Glutamatergic neuron (in vitro differentiated cells): ENCODE measurements at regions not wholly inside any gene's neighbourhood (a gene's known extent, or its start where the extent isn't known, plus 50 kb on each side); places are given as distances from the start of the nearest gene placed in this dataset.

Source experiments
- DNase-seq: peaks from one replicate; pipeline ENCODE4 v3.0.0; 2022
- H3K27ac Mint-ChIP-seq: one replicate; pipeline ENCODE4 v1.8.0; 2020; ENCODE audit warnings: mild to moderate bottlenecking, mixed read lengths, inconsistent platforms; ENCODE audit not compliant: unreplicated experiment
- H3K27me3 Mint-ChIP-seq: one replicate; pipeline ENCODE4 v1.8.0; 2020; ENCODE audit warnings: mild to moderate bottlenecking, moderate library complexity, mixed read lengths, inconsistent platforms; ENCODE audit not compliant: unreplicated experiment
- H3K36me3 Mint-ChIP-seq: one replicate; pipeline ENCODE4 v1.8.0; 2020; ENCODE audit warnings: mild to moderate bottlenecking, mixed read lengths, inconsistent platforms; ENCODE audit not compliant: unreplicated experiment
- H3K4me1 Mint-ChIP-seq: one replicate; pipeline ENCODE4 v1.8.0; 2020; ENCODE audit warnings: mild to moderate bottlenecking, low read depth, mixed read lengths, inconsistent platforms; ENCODE audit not compliant: unreplicated experiment
- H3K4me3 Mint-ChIP-seq: one replicate; pipeline ENCODE4 v1.8.0; 2020; ENCODE audit warnings: mild to moderate bottlenecking, mixed read lengths, inconsistent platforms; ENCODE audit not compliant: unreplicated experiment
- H3K9me3 Mint-ChIP-seq: one replicate; pipeline ENCODE4 v1.8.0; 2020; ENCODE audit warnings: mild to moderate bottlenecking, moderate library complexity, mixed read lengths, inconsistent platforms; ENCODE audit not compliant: unreplicated experiment
- CTCF ChIP-seq: fragments of 200-600 bp; sonication (generic); IDR thresholded peaks from one replicate; pipeline ENCODE4 v1.5.0; 2021; ENCODE audit not compliant: partially characterized antibody, unreplicated experiment

- TF ChIP-seq CTCF = no peak
- Mint-ChIP-seq H3K4me1 (peaks cover 25% of the 10 kb centered on the region), H3K9me3 (peaks cover 5% of the 10 kb centered on the region), H3K36me3 (no peaks in the 10 kb centered on the region), H3K4me3 (no peak overlapping the region), H3K27ac (no peak overlapping the region), H3K27me3 (no peaks in the 10 kb centered on the region)
- no peak for DNase-seq
These were observed 293.6 kb upstream of the FLRT2 start for GRCh38 chr14:85236296-85236695.

GRCh38 chr14:85239791-85240190 lies 290.2 kb upstream of the FLRT2 start:
- Mint-ChIP-seq H3K27ac (peak overlapping the region; percentile 87), H3K9me3 (peaks cover 3% of the 10 kb centered on the region), H3K4me3 (no peak overlapping the region), H3K36me3 (no peaks in the 10 kb centered on the region), H3K27me3 (no peaks in the 10 kb centered on the region), H3K4me1 (peaks cover 40% of the 10 kb centered on the region)
- no peak for DNase-seq
- no peak for TF ChIP-seq CTCF

GRCh38 chr14:85241022-85241855 lies 288.7 kb upstream of the FLRT2 start:
- no peak overlapping the region for H3K4me3 Mint-ChIP-seq
- no peak for TF ChIP-seq CTCF
- peaks cover 2% of the 10 kb centered on the region for H3K27me3 Mint-ChIP-seq
- no peak for DNase-seq
- H3K36me3 Mint-ChIP-seq = no peaks in the 10 kb centered on the region
- peaks cover 3% of the 10 kb centered on the region for H3K9me3 Mint-ChIP-seq
- H3K4me1 Mint-ChIP-seq = peaks cover 49% of the 10 kb centered on the region
- peak overlapping the region; percentile 75 for H3K27ac Mint-ChIP-seq

- Mint-ChIP-seq H3K27me3 (peaks cover 8% of the 10 kb centered on the region), H3K27ac (no peak overlapping the region), H3K4me3 (no peak overlapping the region), H3K9me3 (peaks cover 13% of the 10 kb centered on the region), H3K4me1 (peaks cover 57% of the 10 kb centered on the region), H3K36me3 (no peaks in the 10 kb centered on the region)
- DNase-seq = no peak
- no peak for TF ChIP-seq CTCF
These were observed 287.3 kb upstream of the FLRT2 start for GRCh38 chr14:85242666-85243065.

- no peak for DNase-seq
- Mint-ChIP-seq H3K27me3 (peaks cover 8% of the 10 kb centered on the region), H3K36me3 (no peaks in the 10 kb centered on the region), H3K4me3 (no peak overlapping the region), H3K4me1 (peaks cover 54% of the 10 kb centered on the region), H3K27ac (no peak overlapping the region), H3K9me3 (peaks cover 13% of the 10 kb centered on the region)
- TF ChIP-seq CTCF = no peak
These were observed 286.6 kb upstream of the FLRT2 start for GRCh38 chr14:85243321-85243720.
